Prostate gland (tissue), 2 donors: ENCODE measurements at regions not wholly inside any gene's neighbourhood (a gene's known extent, or its start where the extent isn't known, plus 50 kb on each side); places are given as distances from the start of the nearest gene placed in this dataset.
A peak's percentile ranks its signal among the peaks of the same experiment; 100 is the strongest.

Experiments used
- DNase-seq: peaks from one replicate; pipeline ENCODE4 v3.0.0-alpha.2; 2019; ENCODE audit warnings: low spot score
- H3K27ac ChIP-seq, 2 donors: fragments of 200-600 bp; sonication (generic); 2 replicates each; pipeline ENCODE4 v1.5.1; 2017 to 2019
- H3K27me3 ChIP-seq: fragments of 200-600 bp; sonication (generic); replicated peaks from 2 replicates; pipeline ENCODE4 v1.5.1; 2019; ENCODE audit not compliant: insufficient read depth
- H3K36me3 ChIP-seq, 2 donors: fragments of 200-600 bp; sonication (generic); 1 replicate in 1 of 2; 2 replicates in 1 of 2; pipeline versions ENCODE4 v1.5.1 to v1.8.1; 2017 to 2019
- H3K4me1 ChIP-seq: fragments of 200-600 bp; sonication (generic); replicated peaks from 2 replicates; pipeline ENCODE4 v1.5.1; 2019
- H3K4me3 ChIP-seq, 2 donors: fragments of 200-600 bp; sonication (generic); 2 replicates each; pipeline ENCODE4 v1.5.1; 2017 to 2019
- H3K9me3 ChIP-seq: fragments of 200-600 bp; sonication (generic); 2 replicates; pipeline ENCODE4 v1.5.1; 2017
- POLR2A ChIP-seq: fragments of 450-650 bp; IDR thresholded peaks from one replicate; pipeline ENCODE4 v1.6.1; 2016; ENCODE audit warnings: antibody characterized with exemption, mild to moderate bottlenecking
- POLR2AphosphoS5 ChIP-seq: sonication (generic); formaldehyde crosslinking; IDR thresholded peaks from one replicate; pipeline ENCODE4 v1.6.1; 2017; ENCODE audit warnings: antibody characterized with exemption
- WGBS: methylation state at CpG from one replicate; pipeline ENCODE4 v1.1.5; 2018; 5-methylcytosine and 5-hydroxymethylcytosine counted together
- intact Hi-C: fragments of 100-400 bp; cut with DNase I; formaldehyde crosslinking; loops from one replicate; pipeline ENCODE4 v1.14.2; 2022
- TF ChIP-seq, protein P1 (sequence below), 4 experiments: fragments of 200-600 bp in 2 of 4; fragments of 450-650 bp in 2 of 4; sonication (generic) in 2 of 4; IDR thresholded peaks; 1 replicate in 3 of 4; 2 replicates in 1 of 4; pipeline ENCODE4 v1.5.1; 2016 to 2019; ENCODE audit warnings: antibody characterized with exemption in 4 of 4, mild to moderate bottlenecking in 2 of 4, moderate library complexity in 2 of 4

DNA sequence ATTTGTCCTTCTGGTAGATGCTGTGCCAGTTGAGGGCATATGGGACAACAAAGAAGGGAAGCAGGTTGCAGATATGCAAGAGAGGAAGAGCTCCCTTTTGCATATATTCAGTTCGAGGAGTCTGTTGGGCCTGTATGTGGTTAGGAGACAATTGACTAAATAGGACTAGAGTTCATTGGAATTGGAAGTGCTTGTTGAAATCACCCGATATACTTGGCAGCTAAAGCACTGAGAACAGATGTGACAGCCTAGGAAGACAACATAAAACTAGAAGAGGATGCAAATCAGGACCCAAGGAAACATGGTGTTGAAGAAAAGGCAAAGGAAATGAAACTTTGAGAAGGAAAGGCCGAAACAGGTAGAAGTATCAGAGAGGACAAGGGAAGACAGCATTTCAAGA, 215.2 kb upstream of the P2RY1 start:
- intact Hi-C loops = no loop called here
- TF ChIP-seq, protein P1, sequence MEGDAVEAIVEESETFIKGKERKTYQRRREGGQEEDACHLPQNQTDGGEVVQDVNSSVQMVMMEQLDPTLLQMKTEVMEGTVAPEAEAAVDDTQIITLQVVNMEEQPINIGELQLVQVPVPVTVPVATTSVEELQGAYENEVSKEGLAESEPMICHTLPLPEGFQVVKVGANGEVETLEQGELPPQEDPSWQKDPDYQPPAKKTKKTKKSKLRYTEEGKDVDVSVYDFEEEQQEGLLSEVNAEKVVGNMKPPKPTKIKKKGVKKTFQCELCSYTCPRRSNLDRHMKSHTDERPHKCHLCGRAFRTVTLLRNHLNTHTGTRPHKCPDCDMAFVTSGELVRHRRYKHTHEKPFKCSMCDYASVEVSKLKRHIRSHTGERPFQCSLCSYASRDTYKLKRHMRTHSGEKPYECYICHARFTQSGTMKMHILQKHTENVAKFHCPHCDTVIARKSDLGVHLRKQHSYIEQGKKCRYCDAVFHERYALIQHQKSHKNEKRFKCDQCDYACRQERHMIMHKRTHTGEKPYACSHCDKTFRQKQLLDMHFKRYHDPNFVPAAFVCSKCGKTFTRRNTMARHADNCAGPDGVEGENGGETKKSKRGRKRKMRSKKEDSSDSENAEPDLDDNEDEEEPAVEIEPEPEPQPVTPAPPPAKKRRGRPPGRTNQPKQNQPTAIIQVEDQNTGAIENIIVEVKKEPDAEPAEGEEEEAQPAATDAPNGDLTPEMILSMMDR (IDR thresholded peaks at IDR 0.05) = no peak
- TF ChIP-seq POLR2A = no peak
- no peak for TF ChIP-seq POLR2AphosphoS5
- no peaks in the 10 kb centered on the region for H3K4me1 ChIP-seq
- no peak for DNase-seq
- no peaks in the 10 kb centered on the region for H3K9me3 ChIP-seq
- WGBS = 87% methylated on average over 3 of the region's 3 CpGs
- no peaks in the 10 kb centered on the region for H3K27me3 ChIP-seq
- H3K4me3 ChIP-seq = no peak overlapping the region
- H3K36me3 ChIP-seq = no peaks in the 10 kb centered on the region
- no peak overlapping the region for H3K27ac ChIP-seq

DNA sequence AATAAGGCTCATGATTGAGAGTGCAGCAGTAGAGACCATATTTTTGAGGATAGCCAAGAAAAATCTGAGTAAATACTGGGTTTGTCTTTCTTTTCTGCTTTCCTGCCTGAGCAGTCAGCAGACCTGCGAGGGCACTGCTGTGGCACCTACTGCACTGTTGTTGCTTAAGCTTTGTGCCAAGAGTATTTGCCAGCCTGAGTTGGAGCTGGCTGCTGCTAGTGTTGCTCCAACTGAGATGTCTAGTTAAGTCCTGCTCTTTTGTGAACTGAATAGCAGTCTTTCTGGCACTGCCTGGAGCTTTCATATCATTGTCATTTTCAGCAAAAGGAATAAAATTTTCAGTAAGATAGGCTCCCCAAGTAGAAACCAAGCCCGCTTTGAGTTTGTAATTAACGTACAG, 214.5 kb upstream of the P2RY1 start:
- Histone ChIP-seq H3K9me3 (no peaks in the 10 kb centered on the region), H3K27ac (no peak overlapping the region), H3K4me3 (no peak overlapping the region), H3K27me3 (no peaks in the 10 kb centered on the region), H3K4me1 (no peaks in the 10 kb centered on the region), H3K36me3 (no peaks in the 10 kb centered on the region)
- peak; percentile 52 for DNase-seq
- intact Hi-C loops = no loop called here
- TF ChIP-seq, protein P1 (IDR thresholded peaks at IDR 0.05) = no peak
- TF ChIP-seq POLR2AphosphoS5 = no peak
- TF ChIP-seq POLR2A = no peak
- WGBS = 50% methylated on average over 3 of the region's 3 CpGs

DNA sequence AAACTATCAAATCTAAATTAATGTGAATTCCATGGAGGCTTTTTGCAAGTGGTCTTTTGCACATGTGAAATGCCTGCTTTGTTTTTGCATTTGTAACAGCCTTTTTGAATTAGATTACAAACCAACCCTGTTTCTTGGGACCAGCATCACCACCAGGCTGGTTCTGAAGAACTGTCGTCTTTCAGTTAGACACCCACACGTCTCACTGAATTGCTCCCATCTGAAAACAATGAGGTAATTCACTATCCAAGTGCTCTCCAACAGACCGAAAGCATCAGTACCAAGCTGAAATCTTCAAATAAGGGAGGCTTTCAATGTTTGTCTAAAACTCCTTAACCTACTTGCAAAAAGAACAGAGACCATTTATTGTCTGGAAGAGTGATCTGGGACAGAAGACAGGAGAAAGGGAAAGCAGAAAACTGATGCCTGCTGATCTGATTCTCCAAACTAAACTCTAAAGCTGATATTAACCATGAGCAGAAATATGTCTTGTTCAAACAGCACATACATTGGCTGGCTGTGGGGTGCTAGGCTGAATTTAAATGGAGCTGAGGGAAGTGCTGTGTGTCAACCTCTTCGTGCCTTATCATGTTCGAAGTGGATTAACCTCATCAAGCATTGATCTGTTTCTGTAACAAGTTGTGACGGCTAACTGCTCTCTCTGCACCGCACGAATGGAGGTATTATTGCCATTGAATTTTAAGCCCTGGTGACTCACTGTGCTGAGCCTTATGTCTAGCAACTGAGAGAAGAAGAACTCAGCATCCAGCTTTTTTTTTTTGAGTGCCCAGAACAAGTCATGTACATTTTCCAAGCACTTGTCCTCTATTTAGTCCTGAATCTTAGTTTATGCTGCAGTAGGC, 213.7 kb upstream of the P2RY1 start:
- no peak for DNase-seq
- 44% methylated on average over 8 of the region's 8 CpGs for WGBS
- TF ChIP-seq POLR2AphosphoS5 = no peak
- TF ChIP-seq, protein P1 (IDR thresholded peaks at IDR 0.05) = no peak
- no peak for TF ChIP-seq POLR2A
- Histone ChIP-seq H3K36me3 (no peaks in the 10 kb centered on the region), H3K27ac (no peak overlapping the region), H3K27me3 (no peaks in the 10 kb centered on the region), H3K4me1 (no peaks in the 10 kb centered on the region), H3K9me3 (no peaks in the 10 kb centered on the region), H3K4me3 (no peak overlapping the region)
- intact Hi-C loops = no loop called here

DNA sequence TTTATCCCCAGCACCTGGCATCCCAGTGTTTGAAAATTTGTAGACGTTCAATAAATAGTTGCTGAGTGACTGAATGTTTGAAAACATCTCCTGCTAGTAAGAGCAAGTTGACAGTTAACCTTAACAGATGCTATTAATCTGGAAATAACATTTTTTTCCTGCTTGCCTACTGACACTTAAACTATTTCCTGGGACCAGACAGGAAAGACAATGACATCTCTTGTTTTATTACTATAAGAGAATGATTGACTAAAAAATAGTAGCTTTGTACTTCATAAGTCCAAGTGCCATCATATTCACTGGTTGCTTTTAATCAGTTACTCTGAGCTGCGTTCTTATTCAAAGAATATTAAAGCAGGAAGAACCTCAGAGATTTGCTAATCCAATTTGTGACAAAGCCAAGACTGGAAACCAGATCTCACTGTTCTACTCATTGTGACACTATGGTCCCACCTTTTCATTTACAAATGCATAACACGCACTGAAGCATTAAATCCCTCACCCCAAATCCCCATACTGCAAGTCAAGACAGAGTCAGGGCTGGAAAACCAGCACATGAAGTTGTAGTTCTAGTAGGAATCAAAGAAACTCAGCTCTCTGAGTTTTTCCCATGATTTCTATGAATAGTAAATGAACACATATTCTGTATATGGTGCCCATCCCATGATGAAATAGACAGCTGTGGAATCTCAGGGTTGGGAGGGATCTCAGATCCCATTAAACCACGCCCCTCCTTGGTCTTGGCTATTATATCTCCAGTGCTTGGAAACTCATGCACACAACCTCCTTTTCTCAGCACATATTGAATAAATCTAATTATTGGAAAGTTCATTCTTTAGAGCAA, 212.7 kb upstream of the P2RY1 start:
- no peaks in the 10 kb centered on the region for H3K27me3 ChIP-seq
- 49% methylated on average over 4 of the region's 4 CpGs for WGBS
- TF ChIP-seq POLR2A (no peak), POLR2AphosphoS5 (peak; percentile 41)
- H3K4me3 ChIP-seq = no peak overlapping the region
- intact Hi-C loops = no loop called here
- no peak overlapping the region for H3K27ac ChIP-seq
- H3K9me3 ChIP-seq = no peaks in the 10 kb centered on the region
- H3K36me3 ChIP-seq = no peaks in the 10 kb centered on the region
- DNase-seq = no peak
- no peaks in the 10 kb centered on the region for H3K4me1 ChIP-seq

DNA sequence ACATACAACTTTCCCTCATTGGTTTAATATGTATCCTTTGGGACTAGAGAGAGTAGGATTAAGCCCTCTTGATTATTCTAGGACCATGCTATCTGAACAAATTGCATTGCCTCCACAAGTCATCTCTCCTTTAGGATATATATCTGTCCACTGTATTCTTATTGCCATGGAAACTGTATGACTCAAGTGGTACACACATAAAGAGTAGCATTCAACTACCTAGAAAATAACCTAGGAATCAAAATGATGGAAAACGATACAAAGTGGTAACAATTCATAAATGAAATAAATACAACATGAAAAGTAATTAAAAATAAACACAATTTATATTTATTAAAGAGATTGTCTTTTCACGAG, 212.1 kb upstream of the P2RY1 start:
- H3K27me3 ChIP-seq = no peaks in the 10 kb centered on the region
- no peak overlapping the region for H3K27ac ChIP-seq
- H3K36me3 ChIP-seq = no peaks in the 10 kb centered on the region
- no peak for DNase-seq
- no peaks in the 10 kb centered on the region for H3K9me3 ChIP-seq
- WGBS = 84% methylated on average over 2 of the region's 2 CpGs
- no peaks in the 10 kb centered on the region for H3K4me1 ChIP-seq
- no peak overlapping the region for H3K4me3 ChIP-seq
- intact Hi-C loops = no loop called here
- TF ChIP-seq, protein P1 (IDR thresholded peaks at IDR 0.05) = no peak
- TF ChIP-seq POLR2AphosphoS5 (no peak), POLR2A (no peak)
